Fibroblast of pulmonary artery (primary cell): ENCODE measurements at regions not wholly inside any gene's neighbourhood (a gene's known extent, or its start where the extent isn't known, plus 50 kb on each side); places are given as distances from the start of the nearest gene placed in this dataset.

Experiments used
- DNase-seq: peaks from one replicate; pipeline ENCODE4 v3.0.0-alpha.2; 2010; ENCODE audit warnings: low read depth
- H3K4me3 ChIP-seq: replicated peaks from 2 replicates; pipeline ENCODE4 v1.5.1; 2011; ENCODE audit warnings: low read depth, mild to moderate bottlenecking, control low read depth, low read length, moderate library complexity
- CTCF ChIP-seq: IDR thresholded peaks from 2 replicates; pipeline ENCODE4 v1.5.1; 2011; ENCODE audit warnings: mild to moderate bottlenecking, control low read depth, low read length, inconsistent platforms; ENCODE audit errors: missing control alignments

- TF ChIP-seq CTCF = no peak
- H3K4me3 ChIP-seq = no peak overlapping the region
- no peak for DNase-seq
These were observed 1048.2 kb downstream of the TECRL start for GRCh38 chr4:63361066-63361465.

GRCh38 chr4:63349674-63350025 is 1059.6 kb downstream of the TECRL start:
- no peak overlapping the region for H3K4me3 ChIP-seq
- DNase-seq = no peak
- no peak for TF ChIP-seq CTCF

- no peak for TF ChIP-seq CTCF
- no peak for DNase-seq
- H3K4me3 ChIP-seq = no peak overlapping the region
These were observed 1060.2 kb downstream of the TECRL start for GRCh38 chr4:63348735-63349673.

GRCh38 chr4:63325140-63325539 is 1084.1 kb downstream of the TECRL start:
- no peak for TF ChIP-seq CTCF
- no peak overlapping the region for H3K4me3 ChIP-seq
- DNase-seq = no peak

GRCh38 chr4:63316633-63317032 is 1092.6 kb downstream of the TECRL start:
- TF ChIP-seq CTCF = no peak
- no peak overlapping the region for H3K4me3 ChIP-seq
- no peak for DNase-seq

- no peak for TF ChIP-seq CTCF
- DNase-seq = no peak
- H3K4me3 ChIP-seq = no peak overlapping the region
These were observed 1093.6 kb downstream of the TECRL start for GRCh38 chr4:63315651-63316050.

- H3K4me3 ChIP-seq = no peak overlapping the region
- DNase-seq = no peak
- TF ChIP-seq CTCF = no peak
These were observed 1100.6 kb downstream of the TECRL start for GRCh38 chr4:63308697-63309096.
